ENCODE measurements at regions not wholly inside any gene's neighbourhood (a gene's known extent, or its start where the extent isn't known, plus 50 kb on each side); places are given as distances from the start of the nearest gene placed in this dataset.

DNA sequence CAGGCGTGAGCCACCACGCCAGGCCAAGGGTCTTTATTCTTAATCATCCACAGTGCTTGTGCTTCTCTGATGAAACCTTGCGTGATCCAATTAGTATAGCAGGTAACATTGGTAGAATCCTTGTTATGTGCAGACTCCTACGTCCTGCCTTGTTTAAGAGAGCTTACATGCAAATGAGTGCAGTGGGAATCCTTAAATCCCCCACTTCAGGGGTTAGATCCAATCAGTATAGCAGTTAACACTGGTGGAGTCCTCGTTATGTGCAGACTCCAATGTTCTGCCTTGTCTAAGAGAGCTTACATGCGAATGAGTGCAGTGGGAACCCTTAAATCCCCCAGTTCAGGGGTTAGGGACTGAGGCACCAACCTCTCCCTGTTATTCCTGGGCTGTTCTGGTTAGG is 193.4 kb downstream of the SEMA6A start:
- no peak for DNase-seq (ENCODE audit: low read depth)
- TF ChIP-seq CTCF (conservative IDR thresholded peaks at IDR 0.05; ENCODE audit: low read length), result no peak
- no peak overlapping the region for H3K4me3 ChIP-seq (ENCODE audit: low read length)

DNA sequence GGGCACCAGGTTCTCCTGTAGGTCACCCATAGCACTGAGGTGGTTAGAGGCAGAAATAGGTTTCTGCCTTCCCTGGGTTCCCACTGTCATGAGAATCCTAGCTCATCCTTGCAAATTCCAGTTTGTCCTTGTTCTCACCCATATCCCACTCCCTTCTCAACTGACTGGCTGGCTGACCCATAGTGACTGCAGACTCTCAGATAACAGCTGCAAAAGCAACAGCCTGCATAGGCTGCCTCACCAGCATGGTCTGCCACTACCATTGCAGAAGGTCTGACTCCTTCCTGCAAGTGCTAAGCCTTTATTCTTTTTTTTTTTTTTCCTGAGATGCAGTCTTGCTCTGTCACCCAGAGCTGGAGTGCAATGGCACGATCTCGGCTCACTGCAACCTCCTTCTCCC is 194.0 kb downstream of the SEMA6A start:
- TF ChIP-seq CTCF (conservative IDR thresholded peaks at IDR 0.05; ENCODE audit: low read length), result no peak
- no peak for DNase-seq (ENCODE audit: low read depth)
- no peak overlapping the region for H3K4me3 ChIP-seq (ENCODE audit: low read length)

- TF ChIP-seq CTCF (conservative IDR thresholded peaks at IDR 0.05; ENCODE audit: low read length), result no peak
- no peak for DNase-seq (ENCODE audit: low read depth)
- no peak overlapping the region for H3K4me3 ChIP-seq (ENCODE audit: low read length)
These were observed 195.3 kb downstream of the SEMA6A start for GRCh38 chr5:116379306-116379705.

- no peak for TF ChIP-seq CTCF (conservative IDR thresholded peaks at IDR 0.05; ENCODE audit: low read length)
- DNase-seq (ENCODE audit: low read depth), result no peak
- H3K4me3 ChIP-seq (ENCODE audit: low read length), result no peak overlapping the region
These were observed 195.9 kb downstream of the SEMA6A start for GRCh38 chr5:116378777-116379121.

GRCh38 chr5:116378007-116378776 is 196.4 kb downstream of the SEMA6A start:
- no peak overlapping the region for H3K4me3 ChIP-seq (ENCODE audit: low read length)
- TF ChIP-seq CTCF (conservative IDR thresholded peaks at IDR 0.05; ENCODE audit: low read length), result no peak
- no peak for DNase-seq (ENCODE audit: low read depth)

- TF ChIP-seq CTCF (conservative IDR thresholded peaks at IDR 0.05; ENCODE audit: low read length), result no peak
- H3K4me3 ChIP-seq (ENCODE audit: low read length), result no peak overlapping the region
- no peak for DNase-seq (ENCODE audit: low read depth)
These were observed 197.2 kb downstream of the SEMA6A start for GRCh38 chr5:116377276-116378006.

DNA sequence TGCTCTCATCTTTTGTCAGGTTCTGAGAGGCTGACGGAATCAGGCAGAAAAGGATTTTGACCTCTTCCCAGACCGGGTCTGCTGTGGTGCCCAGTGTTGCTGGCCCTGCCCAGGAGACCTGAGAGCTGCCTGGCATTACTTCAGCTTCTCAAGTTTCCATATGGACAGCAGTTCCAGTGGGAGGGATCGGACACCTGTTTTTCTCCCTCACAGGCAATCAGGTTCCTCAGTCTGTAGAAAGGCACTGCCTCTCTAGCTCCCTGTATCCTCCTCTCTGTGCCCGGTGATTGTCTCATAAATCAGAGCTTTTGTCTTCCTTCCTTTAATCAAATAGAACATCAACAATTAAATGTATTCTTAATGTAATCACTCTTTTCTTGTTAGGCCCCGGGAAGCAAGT is 198.7 kb downstream of the SEMA6A start:
- DNase-seq (ENCODE audit: low read depth), result no peak
- TF ChIP-seq CTCF (conservative IDR thresholded peaks at IDR 0.05; ENCODE audit: low read length), result no peak
- H3K4me3 ChIP-seq (ENCODE audit: low read length), result no peak overlapping the region

Measured in AG10803 (cell line).